Activated CD4-positive, alpha-beta T cell treated with anti-CD3 and anti-CD28 coated beads, Interleukin-2, amount 50 U/mL, for 1 hour (primary cell): ENCODE measurements at regions not wholly inside any gene's neighbourhood (a gene's known extent, or its start where the extent isn't known, plus 50 kb on each side); places are given as distances from the start of the nearest gene placed in this dataset.

Source experiments
- DNase-seq: peaks from one replicate; pipeline ENCODE4 v3.0.0-alpha.2; 2020

- DNase-seq = no peak
Observed at GRCh38 chr1:208298593-208299269, 54.5 kb upstream of the PLXNA2 start.

- DNase-seq = no peak
Observed at GRCh38 chr1:208300084-208300770, 56.0 kb upstream of the PLXNA2 start.

- DNase-seq = no peak
Observed at GRCh38 chr1:208302699-208303238, 58.6 kb upstream of the PLXNA2 start.

GRCh38 chr1:208303743-208304712 lies 59.8 kb upstream of the PLXNA2 start:
- no peak for DNase-seq

GRCh38 chr1:208308221-208308620 lies 64.0 kb upstream of the PLXNA2 start:
- no peak for DNase-seq

GRCh38 chr1:208309771-208310170 lies 65.6 kb upstream of the PLXNA2 start:
- DNase-seq = no peak

- DNase-seq = no peak
Observed at GRCh38 chr1:208312706-208313105, 68.5 kb upstream of the PLXNA2 start.

- no peak for DNase-seq
Observed at GRCh38 chr1:208314431-208314830, 70.2 kb upstream of the PLXNA2 start.

- no peak for DNase-seq
Observed at GRCh38 chr1:208318150-208318734, 74.1 kb upstream of the PLXNA2 start.

- no peak for DNase-seq
Observed at GRCh38 chr1:208324005-208324404, 79.8 kb upstream of the PLXNA2 start.

- no peak for DNase-seq
Observed at GRCh38 chr1:208326033-208326432, 81.8 kb upstream of the PLXNA2 start.

GRCh38 chr1:208329300-208329699 lies 85.1 kb upstream of the PLXNA2 start:
- DNase-seq = no peak

GRCh38 chr1:208332036-208332773 lies 88.0 kb upstream of the PLXNA2 start:
- DNase-seq = no peak

- DNase-seq = no peak
Observed at GRCh38 chr1:208332774-208333126, 88.6 kb upstream of the PLXNA2 start.

- no peak for DNase-seq
Observed at GRCh38 chr1:208333676-208334075, 89.5 kb upstream of the PLXNA2 start.

- DNase-seq = no peak
Observed at GRCh38 chr1:208335371-208336136, 91.4 kb upstream of the PLXNA2 start.

- no peak for DNase-seq
Observed at GRCh38 chr1:208336137-208336518, 91.9 kb upstream of the PLXNA2 start.

GRCh38 chr1:208339911-208340310 lies 95.7 kb upstream of the PLXNA2 start:
- no peak for DNase-seq

- DNase-seq = no peak
Observed at GRCh38 chr1:208343226-208343625, 99.0 kb upstream of the PLXNA2 start.

- DNase-seq = no peak
Observed at GRCh38 chr1:208344202-208344857, 100.1 kb upstream of the PLXNA2 start.

GRCh38 chr1:208347191-208347590 lies 103.0 kb upstream of the PLXNA2 start:
- DNase-seq = no peak
